Left colon (tissue), 2 donors: ENCODE measurements at regions not wholly inside any gene's neighbourhood (a gene's known extent, or its start where the extent isn't known, plus 50 kb on each side); places are given as distances from the start of the nearest gene placed in this dataset.

Source experiments
- ATAC-seq: fragments of 200-7000 bp; cut with Tn5 transposase; one replicate; pipeline ENCODE4 v1.9.1; 2020; ENCODE audit warnings: mild to moderate bottlenecking, moderate library complexity
- DNase-seq, 2 donors: peaks; one replicate each; pipeline ENCODE4 v3.0.0-alpha.2; 2020
- intact Hi-C, 2 donors: fragments of 100-400 bp; cut with DNase I in 1 of 2; cut with micrococcal nuclease in 1 of 2; formaldehyde crosslinking; loops; one replicate each; pipeline versions ENCODE4 v1.11.2 to v1.14.0; 2022; cut with DNase I, micrococcal nuclease
- donor health status: DM: no; HTN: no; CAD: no.
- donor health status: DM: yes; HTN: yes; CAD: no.

DNA sequence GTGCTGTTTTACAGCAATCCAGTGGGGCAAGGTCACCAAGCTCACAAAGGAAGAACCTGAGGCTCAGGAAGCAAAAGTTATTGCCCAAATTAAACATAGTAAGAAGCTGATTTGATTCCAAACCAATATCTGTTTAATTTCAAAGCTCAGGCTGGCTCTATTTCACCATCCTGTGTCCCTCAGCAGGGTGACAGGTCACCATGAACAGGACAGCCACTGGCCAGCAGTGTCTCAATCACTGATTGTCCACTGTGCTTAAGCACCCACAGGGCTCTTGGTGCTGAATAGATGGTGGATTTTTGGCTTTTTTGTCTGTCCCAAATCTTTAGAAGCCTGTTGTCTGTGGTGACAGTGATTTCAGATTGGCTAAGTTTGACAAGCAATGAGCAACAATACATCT is 146.4 kb upstream of the ZNF32 start:
- ATAC-seq (no peak), DNase-seq (no peak)
- intact Hi-C loops = no loop called here

DNA sequence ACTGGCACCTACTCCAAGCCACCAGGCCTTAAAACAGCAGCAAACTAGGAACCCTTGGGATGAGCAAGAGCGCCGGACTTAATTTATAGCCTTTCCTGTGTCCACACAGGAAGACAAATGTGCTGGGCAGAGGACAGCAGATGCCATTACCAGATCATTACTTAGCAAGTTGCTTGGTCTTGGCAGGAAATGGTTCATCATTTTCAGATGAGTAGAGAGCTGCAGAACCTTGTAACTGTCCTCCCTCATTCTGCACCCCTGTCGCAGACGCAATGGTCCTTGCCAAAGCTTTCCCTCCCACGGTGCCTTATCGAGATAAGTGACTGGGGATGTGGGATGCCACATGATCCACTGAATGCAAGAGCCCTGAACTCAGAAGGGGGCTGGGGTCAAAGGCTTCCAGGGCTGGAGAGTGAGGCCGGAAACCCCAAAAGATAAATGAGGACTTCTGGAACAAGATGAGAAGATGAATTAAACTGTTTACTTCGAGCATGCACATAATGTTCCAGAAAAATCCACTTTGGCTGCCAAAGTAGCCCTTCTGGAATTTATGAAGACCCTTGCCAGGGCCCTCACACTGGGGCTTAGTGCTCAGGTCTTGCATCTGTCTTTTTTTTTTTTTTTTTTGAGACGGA is 145.6 kb upstream of the ZNF32 start:
- intact Hi-C loops = no loop called here

DNA sequence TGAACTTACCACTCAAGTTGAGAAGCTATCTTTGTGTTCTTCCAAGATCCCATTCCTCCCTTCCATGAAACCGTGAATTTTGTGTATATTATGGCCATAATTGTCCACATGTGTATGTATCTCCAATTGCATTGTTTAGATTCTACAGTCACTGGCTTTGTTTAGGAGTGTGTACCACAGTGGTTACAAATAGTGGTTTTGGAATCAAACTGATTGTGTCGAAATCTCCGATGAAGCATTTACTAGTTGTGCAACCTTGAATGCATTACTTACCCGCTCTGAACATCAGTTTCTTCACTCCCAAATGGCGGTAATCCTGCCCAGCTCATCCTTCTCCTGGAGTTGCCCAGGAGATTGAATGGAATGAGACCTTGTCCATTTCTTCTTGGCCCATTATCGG is 145.0 kb upstream of the ZNF32 start:
- intact Hi-C loops = no loop called here
- DNase-seq = no peak
- ATAC-seq = no peak

More for the DNA sequence above, 145.6 kb upstream of the ZNF32 start:
- DNase-seq = no peak
- no peak for ATAC-seq

DNA sequence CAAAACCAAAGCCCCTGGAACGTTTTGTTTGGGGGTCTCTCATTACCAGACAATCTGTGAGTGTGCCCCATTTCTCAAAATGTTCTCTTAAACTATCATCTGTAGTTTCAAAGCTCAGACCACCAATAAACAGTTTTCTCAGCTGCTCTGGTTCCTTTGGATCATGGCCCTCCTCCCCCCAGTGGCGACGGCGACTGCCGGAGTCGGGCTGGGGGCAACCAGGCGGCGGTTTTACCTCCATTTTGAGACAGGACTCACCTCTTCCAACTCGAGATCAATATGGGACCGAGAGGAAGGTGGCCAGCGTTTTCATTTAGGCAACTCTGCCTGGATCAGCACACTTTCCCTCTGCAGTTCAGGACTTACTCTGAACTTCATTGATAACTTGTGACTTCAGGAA is 141.5 kb upstream of the ZNF32 start:
- intact Hi-C loops = no loop called here
- DNase-seq (no peak), ATAC-seq (no peak)

DNA sequence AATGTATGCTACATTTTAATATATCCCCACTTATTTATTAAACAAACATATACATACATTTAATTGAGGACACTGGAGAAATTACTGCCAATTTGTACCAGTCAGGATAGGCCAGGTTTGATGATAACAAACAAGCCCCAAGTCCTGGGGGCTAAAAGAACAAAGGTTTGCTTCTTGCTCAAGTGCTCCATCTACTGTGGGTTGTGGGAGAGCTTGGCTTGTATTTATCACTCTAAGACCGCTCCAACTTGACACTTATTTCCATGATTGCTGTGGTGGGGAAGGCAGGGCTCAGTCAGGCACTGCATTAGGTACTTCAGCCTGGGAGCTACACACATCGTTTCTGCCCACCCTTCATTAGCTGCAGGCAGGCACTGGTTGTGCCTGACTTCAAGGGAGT is 136.6 kb upstream of the ZNF32 start:
- intact Hi-C loops = no loop called here
- ATAC-seq (no peak), DNase-seq (no peak)

DNA sequence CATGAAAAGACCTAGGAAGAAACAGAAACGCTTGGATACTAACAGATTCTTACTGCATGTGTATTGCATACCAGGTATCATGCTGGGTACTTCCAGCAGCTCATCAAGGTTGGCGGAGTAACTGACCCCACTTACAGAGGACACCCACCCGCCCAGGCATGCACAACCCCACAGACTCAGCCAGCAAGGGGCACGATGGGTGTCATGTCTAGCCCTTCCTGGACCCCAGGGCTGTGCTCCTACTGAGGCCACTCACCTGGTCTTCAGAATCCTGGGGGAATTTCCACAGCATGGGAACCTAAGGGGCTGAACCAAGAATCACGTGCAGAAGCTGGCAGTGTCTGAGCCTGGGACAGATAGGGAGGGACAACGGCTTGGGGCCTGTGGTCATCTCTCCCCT is 134.1 kb upstream of the ZNF32 start:
- ATAC-seq (no peak), DNase-seq (no peak)
- intact Hi-C loops = no loop called here

DNA sequence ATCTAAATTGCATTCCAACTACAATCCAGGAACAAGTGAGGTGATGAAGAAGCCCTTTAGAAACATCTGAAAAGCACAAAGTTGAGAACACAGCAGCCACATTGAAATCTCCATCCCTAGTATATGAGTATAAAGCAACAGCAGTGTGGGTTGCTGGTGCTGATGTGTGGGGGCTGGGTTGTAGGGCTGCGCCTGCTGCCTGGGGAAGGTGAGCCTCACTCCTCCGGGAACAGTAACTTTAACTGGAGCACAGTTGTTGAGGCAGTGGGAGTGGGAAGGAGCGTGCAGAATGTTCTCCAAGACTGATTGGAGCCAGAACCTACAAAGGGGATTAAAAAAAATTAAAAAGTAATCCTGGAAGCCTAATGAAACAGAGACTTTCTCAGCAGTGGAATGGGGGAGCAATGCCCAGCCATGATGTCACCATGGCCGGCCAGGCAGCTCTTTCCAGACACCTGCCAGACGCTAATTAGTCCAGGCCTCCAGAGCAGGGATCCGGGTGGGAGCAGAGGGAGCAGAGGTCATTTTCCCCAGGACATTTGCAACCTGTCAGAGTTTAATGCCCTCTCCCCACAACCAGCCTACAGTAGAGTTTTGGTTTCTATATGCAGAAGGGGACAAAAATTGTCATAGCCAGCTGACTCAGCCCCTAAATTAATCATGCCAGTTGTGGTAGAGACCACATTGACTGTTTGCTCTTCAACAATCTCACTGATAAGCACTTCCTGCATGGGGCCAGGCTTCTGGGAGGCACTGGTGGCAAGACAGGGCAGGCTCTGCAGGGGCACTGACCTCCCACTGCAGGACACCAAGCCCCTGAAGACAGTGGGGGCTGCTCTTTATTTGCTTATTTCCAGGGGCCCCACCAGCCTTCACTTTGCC is 133.0 kb upstream of the ZNF32 start:
- DNase-seq = no peak
- ATAC-seq = no peak

DNA sequence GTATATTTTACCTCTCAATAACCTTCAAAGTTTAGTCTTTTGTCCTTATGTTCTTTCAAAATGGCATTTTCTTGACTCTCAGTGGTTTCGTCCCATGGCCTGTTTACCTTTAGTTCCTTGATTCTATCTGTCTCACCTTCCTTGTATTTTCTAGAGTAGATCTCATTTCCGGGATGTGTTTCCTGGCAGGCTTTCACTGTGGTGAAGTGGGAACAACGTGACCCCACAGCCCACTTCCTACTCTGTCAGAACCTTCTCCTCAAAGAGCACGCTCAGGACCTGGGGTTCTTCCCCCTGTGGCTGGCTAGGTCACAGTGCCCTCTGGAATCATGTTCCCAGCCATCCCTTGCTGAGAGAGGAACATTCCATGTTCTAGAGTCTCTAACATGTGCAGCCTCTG is 129.9 kb upstream of the ZNF32 start:
- ATAC-seq (no peak), DNase-seq (no peak)
- intact Hi-C loops = no loop called here

More for the DNA sequence above, 133.0 kb upstream of the ZNF32 start:
- intact Hi-C loops = no loop called here

DNA sequence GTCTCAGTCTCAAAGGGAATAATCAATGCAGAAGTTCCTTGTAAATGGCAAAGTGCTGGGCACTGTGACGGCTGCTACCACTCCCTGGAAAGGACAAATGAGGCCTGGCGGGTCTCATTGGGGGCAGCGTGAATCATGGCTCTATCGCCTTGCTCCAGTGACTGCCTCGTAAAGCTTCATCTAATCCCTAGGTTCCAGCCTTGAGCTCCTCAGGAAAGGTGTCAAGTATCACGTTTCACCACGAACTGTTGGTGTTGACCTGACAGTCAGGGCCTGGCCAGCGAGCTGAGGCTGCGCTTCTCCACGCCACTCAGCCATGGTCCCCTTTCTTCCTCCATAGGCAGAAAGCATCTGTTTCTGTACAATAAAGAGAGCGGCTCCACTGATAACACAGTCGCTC is 126.7 kb upstream of the ZNF32 start:
- intact Hi-C loops = no loop called here
- DNase-seq (no peak), ATAC-seq (no peak)

DNA sequence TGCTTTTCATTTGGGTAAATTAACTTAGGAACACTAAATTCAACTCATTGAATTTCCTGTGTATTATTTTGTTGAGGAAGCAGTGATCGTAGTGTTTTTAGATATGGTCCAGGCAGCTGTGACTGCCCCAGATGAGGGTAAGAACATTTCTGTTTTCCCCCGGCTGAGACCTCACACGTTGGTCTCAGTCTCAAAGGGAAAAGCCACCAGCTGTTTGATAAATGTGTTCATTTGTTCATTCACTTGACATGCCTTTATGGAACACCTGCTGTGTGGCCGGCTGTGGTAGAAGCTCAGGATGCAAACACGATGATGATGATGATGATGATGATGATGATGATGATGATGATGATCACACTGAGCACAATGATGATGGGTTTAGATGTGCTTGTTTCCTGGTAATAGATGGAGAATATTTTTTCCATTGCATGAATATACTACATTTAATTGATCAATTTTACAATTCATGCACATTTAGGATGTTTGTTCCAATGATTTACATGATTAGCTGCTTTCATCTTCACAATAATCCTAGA is 125.6 kb upstream of the ZNF32 start:
- no peak for DNase-seq
- intact Hi-C loops = no loop called here
- no peak for ATAC-seq

DNA sequence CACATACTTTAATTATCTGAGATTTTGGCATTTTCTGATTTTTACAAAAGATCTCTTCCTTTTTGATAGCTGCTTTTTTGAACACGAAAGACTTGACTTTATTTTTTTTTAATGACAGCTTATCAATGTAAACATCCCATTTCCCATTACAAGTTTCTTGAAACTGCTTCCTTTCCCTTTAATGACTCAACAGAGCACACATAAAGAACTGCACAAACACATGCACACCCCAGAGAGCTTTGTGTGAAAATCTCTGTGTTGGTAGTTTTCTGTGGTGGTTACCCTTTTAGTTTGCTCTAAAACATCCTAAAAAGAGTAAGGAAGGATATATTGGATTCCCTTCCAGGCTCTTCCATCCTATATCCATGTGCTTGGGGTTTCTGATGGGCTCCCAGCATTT is 125.1 kb upstream of the ZNF32 start:
- DNase-seq (no peak), ATAC-seq (no peak)
- intact Hi-C loops = no loop called here

DNA sequence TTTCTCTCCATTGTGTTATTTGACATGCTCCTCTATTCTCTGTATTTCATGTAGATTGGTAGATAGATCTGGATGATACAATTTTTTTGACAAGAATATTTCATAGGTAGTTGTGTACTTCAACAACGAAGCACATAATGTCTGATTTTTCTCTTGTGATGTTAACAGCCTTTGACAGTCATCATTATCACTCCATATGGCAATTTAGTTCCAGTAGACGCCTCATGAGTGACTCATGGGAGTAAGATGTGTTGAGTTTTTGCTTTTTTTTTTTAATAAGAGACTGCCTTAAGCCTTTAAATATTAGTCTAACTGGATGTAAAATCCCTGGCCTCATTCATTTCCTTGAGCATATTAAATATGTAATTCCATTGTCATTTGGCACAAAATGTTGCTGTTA is 123.5 kb upstream of the ZNF32 start:
- no peak for ATAC-seq
- intact Hi-C loops = no loop called here
- DNase-seq = no peak

DNA sequence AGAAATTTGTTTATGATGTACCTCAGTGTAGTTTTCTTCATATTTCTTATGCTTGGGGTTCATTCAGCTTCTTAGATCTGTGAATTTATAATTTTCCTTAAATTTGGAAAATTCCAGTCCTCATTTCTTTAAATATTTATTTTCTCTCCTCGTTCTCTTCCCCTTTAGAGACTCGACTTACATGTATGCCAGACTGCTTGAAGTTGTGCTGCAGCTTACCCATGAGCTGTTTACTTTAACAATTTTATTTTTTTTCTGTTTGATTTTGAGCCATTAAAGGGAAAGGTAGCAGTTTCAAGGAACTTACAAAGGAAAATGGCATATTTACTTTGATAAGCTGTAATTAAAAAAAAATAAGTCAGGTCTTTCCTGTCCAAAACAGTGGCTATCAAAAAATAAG is 123.0 kb upstream of the ZNF32 start:
- intact Hi-C loops = no loop called here
- ATAC-seq (no peak), DNase-seq (no peak)

DNA sequence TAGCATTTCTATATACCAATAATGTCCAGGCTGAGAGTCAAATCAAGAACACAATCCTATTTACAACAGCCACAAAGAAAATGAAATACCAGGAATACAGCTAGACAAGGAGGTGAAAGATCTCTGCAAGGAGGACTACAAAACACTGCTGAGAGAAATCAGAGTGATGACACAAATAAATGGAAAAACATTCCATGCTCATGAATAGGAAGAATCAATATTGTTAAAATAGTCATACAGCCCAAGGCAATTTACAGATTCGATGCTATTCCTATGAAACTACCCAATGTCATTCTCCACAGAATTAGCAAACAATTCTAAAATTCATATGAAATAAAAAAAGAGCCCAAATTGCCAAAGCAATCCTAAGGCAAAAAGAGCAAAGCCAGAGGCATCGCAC is 116.8 kb upstream of the ZNF32 start:
- intact Hi-C loops = no loop called here
- no peak for ATAC-seq
- no peak for DNase-seq

DNA sequence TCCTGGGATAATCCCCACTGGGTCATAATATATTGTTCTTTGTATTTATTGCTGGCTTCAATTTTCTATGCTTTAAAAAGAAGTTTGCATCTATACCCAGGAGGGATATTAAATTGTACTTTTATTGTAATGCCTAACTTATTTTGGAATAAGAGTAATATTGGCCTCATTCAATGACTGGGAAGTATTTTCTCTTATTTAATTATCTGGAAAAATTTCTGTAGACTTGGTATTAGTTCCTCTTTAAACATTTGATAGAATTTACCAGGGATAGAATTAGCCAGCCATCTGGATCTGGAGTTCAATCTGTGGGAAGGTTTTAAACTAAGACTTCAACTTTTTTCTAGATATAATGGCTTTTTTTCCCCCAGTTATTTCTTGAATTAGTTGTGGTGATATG is 115.2 kb upstream of the ZNF32 start:
- no peak for DNase-seq
- intact Hi-C loops = no loop called here
- ATAC-seq = no peak

DNA sequence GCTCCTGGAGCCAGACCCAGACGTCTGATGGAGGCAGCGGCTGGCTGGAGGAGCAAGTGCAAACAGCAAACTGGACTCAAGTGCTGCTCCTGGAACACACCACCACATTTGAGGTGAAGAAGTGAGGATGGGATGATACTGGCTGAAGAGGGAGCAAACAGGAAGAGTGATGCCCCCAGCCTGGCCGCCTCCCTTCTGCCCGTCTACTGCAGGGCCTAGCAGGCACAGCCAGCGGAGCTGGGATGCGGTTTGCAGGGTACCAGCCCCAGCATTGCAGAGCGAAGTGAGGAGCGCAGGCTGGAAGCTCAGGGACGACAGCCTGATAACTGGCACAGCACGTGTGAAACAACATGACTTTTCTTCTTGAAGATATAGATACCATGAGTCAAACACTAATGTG is 111.8 kb upstream of the ZNF32 start:
- DNase-seq (no peak), ATAC-seq (no peak)
- intact Hi-C loops = no loop called here

DNA sequence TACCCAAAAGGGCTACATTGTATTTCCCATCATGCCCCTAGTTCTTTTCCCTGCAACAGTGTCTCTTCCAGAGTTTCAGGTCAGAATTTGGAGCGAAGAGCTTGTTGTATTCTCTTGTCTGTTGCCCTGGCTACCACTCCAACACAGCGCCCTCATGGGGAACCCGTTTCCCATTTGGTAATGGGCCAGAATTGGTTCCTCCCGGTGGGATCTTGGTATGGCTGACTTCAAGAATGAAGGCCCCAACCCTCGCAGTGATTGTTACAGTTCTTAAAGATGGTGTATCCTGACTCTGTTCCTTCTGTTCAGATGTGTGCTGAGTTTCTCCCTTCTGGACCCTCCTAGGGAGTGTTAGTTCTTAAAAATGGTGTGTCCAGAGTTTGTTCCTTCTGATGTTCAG is 110.5 kb upstream of the ZNF32 start:
- intact Hi-C loops = no loop called here
- ATAC-seq = no peak
- DNase-seq = no peak

DNA sequence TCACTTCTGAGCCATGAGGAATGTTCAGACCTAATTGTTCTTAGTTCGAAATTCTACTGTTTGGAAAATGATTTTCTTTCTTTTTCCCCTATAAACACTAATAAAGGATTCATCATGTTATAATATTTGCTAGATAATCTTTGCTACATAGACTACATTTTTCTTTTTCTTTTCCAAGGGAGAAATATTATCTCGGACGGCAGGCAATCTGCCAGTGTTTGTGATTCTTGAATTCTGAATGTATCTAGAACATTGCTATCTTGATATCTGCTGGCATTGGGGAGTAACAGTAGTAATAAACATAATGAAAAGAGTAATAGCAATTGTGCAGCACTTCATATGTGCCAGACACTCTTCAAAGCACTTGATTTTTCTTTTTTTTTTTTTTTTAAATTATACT is 107.7 kb upstream of the ZNF32 start:
- DNase-seq (no peak), ATAC-seq (no peak)
- intact Hi-C loops = no loop called here

DNA sequence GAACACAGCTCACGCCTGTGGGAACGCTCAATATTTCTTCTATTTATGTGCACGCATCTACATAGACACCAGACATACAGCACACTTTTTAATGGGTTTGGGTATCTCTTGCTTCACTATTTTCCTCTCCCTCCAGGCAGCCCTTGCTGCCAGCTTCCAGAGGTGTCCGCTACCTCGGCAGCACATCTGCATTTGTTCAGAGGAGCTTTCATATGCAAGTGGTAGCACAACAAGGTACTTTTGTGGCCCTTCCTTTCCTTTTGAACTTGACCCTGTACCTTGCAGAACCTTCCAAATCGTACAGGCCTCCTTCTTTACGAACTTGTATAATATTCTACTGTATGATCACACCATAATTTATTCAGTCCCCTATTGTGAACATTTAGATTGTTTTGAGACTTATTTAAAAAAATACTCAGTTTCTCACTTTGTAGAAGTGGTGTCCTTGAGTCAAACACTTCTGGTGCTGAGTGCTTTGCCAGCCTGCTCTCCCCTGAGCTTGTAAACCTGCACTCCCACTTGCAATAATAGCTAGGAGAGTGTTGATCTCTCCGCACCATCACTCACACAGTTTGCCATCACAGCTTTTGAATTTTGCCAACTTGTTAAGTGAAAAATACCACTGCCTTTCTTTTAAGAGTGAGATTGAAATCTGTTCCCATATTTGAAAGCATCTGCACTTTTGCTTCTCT is 106.0 kb upstream of the ZNF32 start:
- intact Hi-C loops = no loop called here
- ATAC-seq = no peak

More for the DNA sequence above, 106.0 kb upstream of the ZNF32 start:
- DNase-seq = no peak
